ENCODE measurements at regions not wholly inside any gene's neighbourhood (a gene's known extent, or its start where the extent isn't known, plus 50 kb on each side); places are given as distances from the start of the nearest gene placed in this dataset.

DNA sequence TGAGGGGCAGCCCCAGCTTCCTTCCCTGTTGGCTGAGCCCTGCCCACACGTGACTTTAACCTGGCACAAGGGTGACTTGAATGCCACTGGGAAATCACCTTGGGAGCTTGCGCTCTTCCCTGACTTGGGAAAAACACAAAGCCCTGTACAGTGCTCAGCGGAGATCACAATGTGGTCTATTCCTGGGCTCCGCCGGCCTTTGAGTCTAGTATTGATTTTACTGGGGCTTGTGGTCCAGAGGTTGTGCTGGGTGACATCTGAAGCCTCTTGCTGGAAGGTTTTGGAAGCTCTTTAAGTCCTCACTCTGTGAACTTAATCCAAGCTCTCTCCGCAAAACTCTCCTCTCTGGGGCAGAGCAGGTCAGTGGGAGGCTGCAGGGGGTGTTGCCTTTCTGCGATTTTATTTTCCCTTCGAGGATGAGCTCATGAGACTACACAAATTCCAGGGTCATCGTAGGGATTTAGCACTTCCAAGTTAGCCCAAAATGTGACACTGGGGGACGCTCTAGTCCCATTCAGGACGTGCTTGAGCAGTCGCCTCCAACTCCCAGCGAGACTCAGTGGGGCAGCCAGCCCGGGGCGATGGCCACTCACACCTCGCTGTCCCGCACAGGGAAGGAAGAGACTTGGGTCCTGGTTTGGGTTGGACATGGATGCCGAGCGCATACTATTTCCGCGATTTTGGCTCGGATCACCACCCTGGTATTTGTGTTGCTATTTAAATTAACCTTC, 291.9 kb upstream of the AJAP1 start:
- TF ChIP-seq CTCF (IDR thresholded peaks at IDR 0.05), result no peak
- no peak for TF ChIP-seq POLR2A (IDR thresholded peaks at IDR 0.05)

All from right lobe of liver (tissue), 4 donors.